Activated CD8-positive, alpha-beta T cell treated with anti-CD3 and anti-CD28 coated beads for 36 hours (primary cell): ENCODE measurements at regions not wholly inside any gene's neighbourhood (a gene's known extent, or its start where the extent isn't known, plus 50 kb on each side); places are given as distances from the start of the nearest gene placed in this dataset.

Source experiments
- ATAC-seq: fragments of 200-7000 bp; cut with Tn5 transposase; one replicate; pipeline ENCODE4 v1.10.0; 2021; ENCODE audit warnings: mild to moderate bottlenecking, moderate library complexity
- CTCF ChIA-PET: fragments of 350-600 bp; sonication (Branson Sonifier 250); formaldehyde crosslinking; loops from one replicate; lab custom pipeline; 2021; ENCODE audit warnings: antibody characterized with exemption; lab: Charles Lee
- POLR2A ChIA-PET: fragments of 350-600 bp; sonication (Branson Sonifier 250); formaldehyde crosslinking; loops from one replicate; lab custom pipeline; 2021; ENCODE audit warnings: antibody characterized with exemption; lab: Charles Lee
- DNase-seq: peaks from one replicate; pipeline ENCODE4 v3.0.0-alpha.2; 2020
- H3K27ac Mint-ChIP-seq: one replicate; pipeline ENCODE4 v1.8.0; 2021; ENCODE audit warnings: mild to moderate bottlenecking, mixed read lengths
- H3K27me3 Mint-ChIP-seq: one replicate; pipeline ENCODE4 v1.8.0; 2021; ENCODE audit warnings: mixed read lengths
- H3K36me3 Mint-ChIP-seq: one replicate; pipeline ENCODE4 v1.8.0; 2021; ENCODE audit warnings: low read depth, mixed read lengths
- H3K4me1 Mint-ChIP-seq: one replicate; pipeline ENCODE4 v1.8.0; 2021; ENCODE audit warnings: low read depth, mixed read lengths
- H3K4me3 Mint-ChIP-seq: one replicate; pipeline ENCODE4 v1.8.0; 2021; ENCODE audit warnings: mild to moderate bottlenecking, moderate library complexity, mixed read lengths
- H3K9me3 Mint-ChIP-seq: one replicate; pipeline ENCODE4 v1.8.0; 2021; ENCODE audit warnings: mixed read lengths
- intact Hi-C: fragments of 100-400 bp; cut with micrococcal nuclease; formaldehyde crosslinking; loops from one replicate; pipeline ENCODE4 v1.10.0; 2022
- TF ChIP-seq, protein P1 (sequence below): fragments of 200-600 bp; IDR thresholded peaks from one replicate; pipeline ENCODE4 v1.8.0; 2022; ENCODE audit warnings: antibody characterized with exemption, mild to moderate bottlenecking

DNA sequence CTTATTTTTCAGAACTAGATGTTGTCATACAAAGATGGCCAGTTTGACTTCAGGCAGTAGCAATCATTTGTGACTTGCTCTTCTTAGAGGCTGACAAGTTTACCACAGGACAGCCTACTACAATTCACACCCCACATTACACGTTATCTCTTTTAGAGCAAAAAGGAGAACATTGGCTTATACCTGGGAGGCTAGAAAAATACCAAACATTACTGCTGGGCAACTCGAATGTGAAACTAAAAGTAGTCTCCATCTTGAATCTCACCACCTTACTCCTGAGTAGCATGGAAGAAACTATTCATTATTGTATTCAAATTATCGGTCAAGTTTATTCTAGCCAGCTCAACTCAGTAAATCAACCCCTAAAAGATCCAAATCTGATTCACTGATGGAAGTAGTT lies 90.7 kb upstream of the TMEM26 start:
- intact Hi-C loops: no loop called here
- DNase-seq: no peak
- H3K4me1 Mint-ChIP-seq: no peaks in the 10 kb centered on the region
- TF ChIP-seq, protein P1, sequence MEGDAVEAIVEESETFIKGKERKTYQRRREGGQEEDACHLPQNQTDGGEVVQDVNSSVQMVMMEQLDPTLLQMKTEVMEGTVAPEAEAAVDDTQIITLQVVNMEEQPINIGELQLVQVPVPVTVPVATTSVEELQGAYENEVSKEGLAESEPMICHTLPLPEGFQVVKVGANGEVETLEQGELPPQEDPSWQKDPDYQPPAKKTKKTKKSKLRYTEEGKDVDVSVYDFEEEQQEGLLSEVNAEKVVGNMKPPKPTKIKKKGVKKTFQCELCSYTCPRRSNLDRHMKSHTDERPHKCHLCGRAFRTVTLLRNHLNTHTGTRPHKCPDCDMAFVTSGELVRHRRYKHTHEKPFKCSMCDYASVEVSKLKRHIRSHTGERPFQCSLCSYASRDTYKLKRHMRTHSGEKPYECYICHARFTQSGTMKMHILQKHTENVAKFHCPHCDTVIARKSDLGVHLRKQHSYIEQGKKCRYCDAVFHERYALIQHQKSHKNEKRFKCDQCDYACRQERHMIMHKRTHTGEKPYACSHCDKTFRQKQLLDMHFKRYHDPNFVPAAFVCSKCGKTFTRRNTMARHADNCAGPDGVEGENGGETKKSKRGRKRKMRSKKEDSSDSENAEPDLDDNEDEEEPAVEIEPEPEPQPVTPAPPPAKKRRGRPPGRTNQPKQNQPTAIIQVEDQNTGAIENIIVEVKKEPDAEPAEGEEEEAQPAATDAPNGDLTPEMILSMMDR: no peak
- H3K36me3 Mint-ChIP-seq: no peaks in the 10 kb centered on the region
- no peaks in the 10 kb centered on the region for H3K27me3 Mint-ChIP-seq
- H3K4me3 Mint-ChIP-seq: no peak overlapping the region
- CTCF ChIA-PET: no interaction called here
- ATAC-seq: no peak
- POLR2A ChIA-PET: no interaction called here
- no peak overlapping the region for H3K27ac Mint-ChIP-seq
- no peaks in the 10 kb centered on the region for H3K9me3 Mint-ChIP-seq

DNA sequence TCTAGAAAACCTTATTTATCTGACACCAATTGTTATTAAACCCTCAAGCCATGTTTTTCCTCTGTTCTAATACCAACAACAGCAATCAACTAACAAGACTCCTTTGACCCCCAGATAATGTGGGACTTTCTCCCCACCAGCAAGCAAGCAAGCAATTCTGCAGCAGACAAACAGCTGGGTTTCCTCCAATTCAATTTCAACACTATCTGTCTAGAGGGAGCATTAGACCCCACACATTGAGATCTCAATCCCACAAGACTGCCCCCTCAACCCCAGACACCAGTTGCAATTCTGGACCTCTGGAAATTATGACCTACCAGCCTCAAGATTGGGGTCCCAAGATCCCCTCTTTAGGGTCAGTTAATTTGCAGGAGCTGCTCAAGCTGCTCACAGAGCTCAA lies 89.4 kb upstream of the TMEM26 start:
- Mint-ChIP-seq H3K4me1 (no peaks in the 10 kb centered on the region), H3K9me3 (no peaks in the 10 kb centered on the region), H3K27me3 (no peaks in the 10 kb centered on the region), H3K27ac (no peak overlapping the region), H3K4me3 (no peak overlapping the region), H3K36me3 (no peaks in the 10 kb centered on the region)
- TF ChIP-seq, protein P1: no peak
- CTCF ChIA-PET: no interaction called here
- POLR2A ChIA-PET: interaction anchor here (0.6 kb wide), 1 partner anchor 875 kb away, joined by 3 read pairs; no protein-coding TSS in a partner anchor
- ATAC-seq: no peak
- no peak for DNase-seq
- intact Hi-C loops: no loop called here

DNA sequence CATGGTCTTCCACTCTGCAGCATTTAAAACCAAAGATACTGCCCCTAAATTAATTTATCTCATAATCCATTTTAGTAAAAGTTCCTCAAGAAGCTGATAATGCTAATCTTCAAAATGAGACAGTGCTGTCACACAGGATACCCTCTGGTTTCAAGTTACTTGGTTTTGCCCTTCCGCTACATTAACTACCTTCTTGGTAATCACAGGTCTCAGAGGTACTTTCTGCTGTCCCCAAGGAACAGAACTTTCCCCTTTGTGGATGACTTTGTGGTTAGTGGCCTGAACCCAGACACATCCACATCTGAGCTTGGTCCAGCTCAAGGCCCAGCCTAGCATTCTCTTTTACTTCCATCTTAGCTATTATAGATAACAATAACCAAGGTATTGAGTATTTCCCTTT lies 88.8 kb upstream of the TMEM26 start:
- no peaks in the 10 kb centered on the region for H3K36me3 Mint-ChIP-seq
- ChIA-PET CTCF (no interaction called here), POLR2A (interaction anchor here (0.6 kb wide), 1 partner anchor 875 kb away, joined by 3 read pairs; no protein-coding TSS in a partner anchor)
- H3K4me1 Mint-ChIP-seq: no peaks in the 10 kb centered on the region
- no peak overlapping the region for H3K27ac Mint-ChIP-seq
- intact Hi-C loops: no loop called here
- TF ChIP-seq, protein P1: no peak
- H3K27me3 Mint-ChIP-seq: no peaks in the 10 kb centered on the region
- DNase-seq: no peak
- H3K9me3 Mint-ChIP-seq: no peaks in the 10 kb centered on the region
- no peak overlapping the region for H3K4me3 Mint-ChIP-seq
- no peak for ATAC-seq

DNA sequence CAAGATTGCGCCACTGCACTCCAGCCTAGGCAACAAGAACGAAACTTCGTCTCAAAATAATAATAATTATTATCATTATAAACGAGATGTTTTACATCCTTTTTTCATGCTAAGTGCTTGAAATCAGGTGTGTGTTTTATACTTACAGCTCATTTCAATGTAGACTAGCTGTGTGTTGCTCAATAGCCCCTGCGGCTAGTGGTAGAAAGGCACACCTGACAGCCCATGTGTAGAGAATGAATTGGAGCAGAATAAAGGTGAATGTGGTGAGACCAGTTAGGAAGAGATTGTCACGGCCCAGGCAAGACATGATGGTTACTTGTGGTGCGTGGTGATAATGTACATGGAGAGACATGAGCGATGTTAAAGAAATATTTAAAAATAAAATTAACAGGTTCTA lies 86.7 kb upstream of the TMEM26 start:
- no peaks in the 10 kb centered on the region for H3K36me3 Mint-ChIP-seq
- CTCF ChIA-PET: interaction anchor here (1.1 to 1.2 kb wide), 2 partner anchors 9 to 10 kb away, joined by 3 read pairs; no protein-coding TSS in a partner anchor
- no peaks in the 10 kb centered on the region for H3K4me1 Mint-ChIP-seq
- H3K27ac Mint-ChIP-seq: no peak overlapping the region
- TF ChIP-seq, protein P1: no peak
- H3K4me3 Mint-ChIP-seq: no peak overlapping the region
- POLR2A ChIA-PET: no interaction called here
- intact Hi-C loops: no loop called here
- H3K9me3 Mint-ChIP-seq: no peaks in the 10 kb centered on the region
- H3K27me3 Mint-ChIP-seq: no peaks in the 10 kb centered on the region
- ATAC-seq (no peak), DNase-seq (no peak)

DNA sequence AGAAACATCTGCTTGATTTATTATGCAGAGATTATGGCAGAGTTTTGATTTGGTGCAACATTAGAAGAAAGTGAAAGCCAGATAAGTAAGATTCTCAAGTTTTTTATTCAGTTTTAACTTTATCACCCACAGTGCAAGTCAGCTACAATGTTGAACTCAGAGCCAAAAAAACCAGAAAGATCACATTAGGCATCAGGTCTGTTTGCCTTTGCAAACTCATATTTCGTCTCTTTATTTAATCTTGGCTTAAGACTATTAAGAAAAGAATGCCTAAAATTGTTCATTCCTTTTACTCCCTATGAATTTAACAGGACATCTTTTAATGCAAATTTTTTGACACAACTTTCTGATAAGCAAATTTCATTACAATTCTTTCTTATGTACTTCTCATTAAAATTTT lies 76.0 kb upstream of the TMEM26 start:
- H3K4me3 Mint-ChIP-seq: no peak overlapping the region
- peaks cover 2% of the 10 kb centered on the region for H3K27me3 Mint-ChIP-seq
- no peaks in the 10 kb centered on the region for H3K4me1 Mint-ChIP-seq
- no peaks in the 10 kb centered on the region for H3K36me3 Mint-ChIP-seq
- ChIA-PET CTCF (no interaction called here), POLR2A (no interaction called here)
- no peak for DNase-seq
- H3K9me3 Mint-ChIP-seq: no peaks in the 10 kb centered on the region
- ATAC-seq: no peak
- intact Hi-C loops: no loop called here
- no peak overlapping the region for H3K27ac Mint-ChIP-seq
- TF ChIP-seq, protein P1: no peak
